WTC11 (cell line): ENCODE measurements at regions not wholly inside any gene's neighbourhood (a gene's known extent, or its start where the extent isn't known, plus 50 kb on each side); places are given as distances from the start of the nearest gene placed in this dataset.

Experiments
- ATAC-seq: fragments of 200-7000 bp; cut with Tn5 transposase; 2 replicates; pipeline ENCODE4 v1.10.0; 2021; ENCODE audit warnings: mild to moderate bottlenecking, moderate library complexity
- CTCF ChIA-PET: fragments of 300-600 bp; sonication (Branson Sonifier 250); formaldehyde crosslinking; loops from one replicate; lab custom pipeline; 2021; ENCODE audit warnings: antibody characterized with exemption; lab: Charles Lee
- POLR2A ChIA-PET: fragments of 350-600 bp; sonication (Branson Sonifier 250); formaldehyde crosslinking; loops from one replicate; lab custom pipeline; 2021; ENCODE audit warnings: antibody characterized with exemption; lab: Charles Lee
- DNase-seq: peaks from one replicate; pipeline ENCODE4 v3.0.0; 2021; ENCODE audit warnings: low spot score
- H3K27ac Mint-ChIP-seq: 2 replicates; pipeline ENCODE4 v1.8.0; 2021; ENCODE audit warnings: mixed read lengths
- H3K27me3 Mint-ChIP-seq: 2 replicates; pipeline ENCODE4 v1.8.0; 2021; ENCODE audit warnings: low read depth, mild to moderate bottlenecking, moderate library complexity, mixed read lengths
- H3K36me3 Mint-ChIP-seq: 2 replicates; pipeline ENCODE4 v1.8.0; 2021; ENCODE audit warnings: mixed read lengths
- H3K4me1 Mint-ChIP-seq: 2 replicates; pipeline ENCODE4 v1.8.0; 2022; ENCODE audit warnings: mixed read lengths
- H3K4me3 Mint-ChIP-seq: 2 replicates; pipeline ENCODE4 v1.8.0; 2021; ENCODE audit warnings: mild to moderate bottlenecking, moderate library complexity, mixed read lengths
- H3K9me3 Mint-ChIP-seq: 2 replicates; pipeline ENCODE4 v1.8.0; 2021; ENCODE audit warnings: mixed read lengths
- ATF1 ChIP-seq: sonication (generic); formaldehyde crosslinking; IDR thresholded peaks from 2 replicates; pipeline ENCODE4 v1.8.1; 2023; ENCODE audit warnings: mild to moderate bottlenecking, moderate library complexity, missing genetic modification reagents
- ERG ChIP-seq: fragments of 250-450 bp; sonication (Bioruptor Pico); IDR thresholded peaks from 2 replicates; pipeline ENCODE4 v1.8.0; 2021; ENCODE audit warnings: mild to moderate bottlenecking
- FOXJ3 ChIP-seq: sonication (generic); formaldehyde crosslinking; IDR thresholded peaks from 2 replicates; pipeline ENCODE4 v1.9.0; 2021; ENCODE audit warnings: missing genetic modification reagents, mild to moderate bottlenecking, borderline replicate concordance
- FOXP1 ChIP-seq: sonication (generic); formaldehyde crosslinking; IDR thresholded peaks from 2 replicates; pipeline ENCODE4 v1.8.0; 2022; ENCODE audit warnings: missing genetic modification reagents, mild to moderate bottlenecking, moderate library complexity, borderline replicate concordance
- GABPB1 ChIP-seq: sonication (generic); formaldehyde crosslinking; IDR thresholded peaks from 2 replicates; pipeline ENCODE4 v1.8.1; 2023; ENCODE audit warnings: mild to moderate bottlenecking, missing genetic modification reagents
- GRHL2 ChIP-seq: fragments of 250-450 bp; sonication (Bioruptor Pico); IDR thresholded peaks from 2 replicates; pipeline ENCODE4 v1.8.0; 2022; ENCODE audit warnings: mild to moderate bottlenecking, moderate library complexity; ENCODE audit not compliant: insufficient replicate concordance, severe bottlenecking
- HMGXB4 ChIP-seq: sonication (generic); formaldehyde crosslinking; IDR thresholded peaks from 2 replicates; pipeline ENCODE4 v1.8.1; 2023; ENCODE audit warnings: mild to moderate bottlenecking, moderate library complexity, missing genetic modification reagents
- IRF2 ChIP-seq: sonication (generic); formaldehyde crosslinking; IDR thresholded peaks from 2 replicates; pipeline ENCODE4 v1.8.0; 2022; ENCODE audit warnings: low read depth, missing genetic modification reagents, borderline replicate concordance
- JUN ChIP-seq: sonication (generic); formaldehyde crosslinking; IDR thresholded peaks from 2 replicates; pipeline ENCODE4 v1.8.0; 2023; ENCODE audit warnings: mild to moderate bottlenecking, missing genetic modification reagents
- KAT7 ChIP-seq: sonication (generic); formaldehyde crosslinking; IDR thresholded peaks from 2 replicates; pipeline ENCODE4 v1.8.1; 2023; ENCODE audit warnings: missing genetic modification reagents, mild to moderate bottlenecking, borderline replicate concordance
- NR1H2 ChIP-seq: sonication (generic); formaldehyde crosslinking; IDR thresholded peaks from 2 replicates; pipeline ENCODE4 v1.9.0; 2021; ENCODE audit warnings: mild to moderate bottlenecking, moderate library complexity, missing genetic modification reagents
- RELA ChIP-seq: sonication (generic); formaldehyde crosslinking; IDR thresholded peaks from 2 replicates; pipeline ENCODE4 v1.8.1; 2022; ENCODE audit warnings: missing genetic modification reagents, mild to moderate bottlenecking, borderline replicate concordance
- ZBTB21 ChIP-seq: sonication (generic); formaldehyde crosslinking; IDR thresholded peaks from 2 replicates; pipeline ENCODE4 v1.8.1; 2023; ENCODE audit warnings: mild to moderate bottlenecking, missing genetic modification reagents, borderline replicate concordance
- ZNF219 ChIP-seq: sonication (generic); formaldehyde crosslinking; IDR thresholded peaks from 2 replicates; pipeline ENCODE4 v1.8.0; 2023; ENCODE audit warnings: missing genetic modification reagents, mild to moderate bottlenecking, borderline replicate concordance
- ZNF232 ChIP-seq: sonication (generic); formaldehyde crosslinking; IDR thresholded peaks from 2 replicates; pipeline ENCODE4 v1.8.0; 2022; ENCODE audit warnings: mild to moderate bottlenecking, missing genetic modification reagents
- ZNF317 ChIP-seq: sonication (generic); formaldehyde crosslinking; IDR thresholded peaks from 2 replicates; pipeline ENCODE4 v1.8.1; 2023; ENCODE audit warnings: low read depth, mild to moderate bottlenecking, moderate library complexity, missing genetic modification reagents, borderline replicate concordance
- ZNF396 ChIP-seq: fragments of 250-450 bp; sonication (Bioruptor Pico); IDR thresholded peaks from 2 replicates; pipeline ENCODE4 v1.8.0; 2021; ENCODE audit warnings: mild to moderate bottlenecking, moderate library complexity, borderline replicate concordance
- TF ChIP-seq, protein P1 (sequence below): sonication (generic); formaldehyde crosslinking; IDR thresholded peaks from 2 replicates; pipeline ENCODE4 v1.8.0; 2022; ENCODE audit warnings: mild to moderate bottlenecking, missing genetic modification reagents
- TF ChIP-seq, protein P2 (sequence below): sonication (generic); formaldehyde crosslinking; IDR thresholded peaks from 2 replicates; pipeline ENCODE4 v1.8.1; 2023; ENCODE audit warnings: mild to moderate bottlenecking, missing genetic modification reagents
- TF ChIP-seq, protein P3 (sequence below): fragments of 250-450 bp; sonication (Bioruptor Pico); conservative IDR thresholded peaks from 2 replicates; pipeline ENCODE4 v1.9.0; 2021; ENCODE audit warnings: mild to moderate bottlenecking
- TF ChIP-seq, protein P4 (sequence below): sonication (generic); formaldehyde crosslinking; IDR thresholded peaks from 2 replicates; pipeline ENCODE4 v1.8.1; 2022; ENCODE audit warnings: low read depth, mild to moderate bottlenecking, moderate library complexity, missing genetic modification reagents, borderline replicate concordance
- TF ChIP-seq, protein P5 (sequence below): sonication (generic); formaldehyde crosslinking; IDR thresholded peaks from 2 replicates; pipeline ENCODE4 v1.8.1; 2023; ENCODE audit warnings: mild to moderate bottlenecking, missing genetic modification reagents, moderate library complexity
- TF ChIP-seq, protein P6 (sequence below): sonication (generic); formaldehyde crosslinking; IDR thresholded peaks from 2 replicates; pipeline ENCODE4 v1.8.1; 2022; ENCODE audit warnings: mild to moderate bottlenecking, moderate library complexity, missing genetic modification reagents

DNA sequence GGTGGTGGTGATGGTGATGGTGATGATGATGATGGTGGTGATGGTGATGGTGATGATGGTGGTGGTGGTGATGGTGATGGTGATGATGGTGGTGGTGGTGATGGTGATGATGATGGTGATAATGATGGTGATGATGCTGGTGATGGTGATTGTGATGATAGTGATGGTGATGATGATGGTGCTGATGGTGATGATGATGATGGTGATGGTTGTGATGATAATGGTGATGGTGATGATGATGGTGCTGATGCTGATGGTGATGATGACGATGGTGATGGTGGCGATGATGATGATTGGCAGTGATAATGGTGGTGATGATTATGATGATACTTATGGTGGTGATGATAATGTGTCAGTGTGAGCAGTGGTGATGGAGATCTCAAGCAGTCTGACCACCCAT is 90.8 kb upstream of the FOXF1 start:
- Mint-ChIP-seq H3K36me3 (no peaks in the 10 kb centered on the region), H3K9me3 (no peaks in the 10 kb centered on the region), H3K4me1 (peaks cover 14% of the 10 kb centered on the region), H3K27me3 (no peaks in the 10 kb centered on the region; the same call in 1 of the 2 replicates), H3K27ac (no peak overlapping the region), H3K4me3 (no peak overlapping the region)
- DNase-seq (no peak), ATAC-seq (no peak)
- CTCF ChIA-PET: no interaction called here
- POLR2A ChIA-PET: no interaction called here
- TF ChIP-seq ZNF219 (CRISPR knock-in tag): no peak
- no peak for TF ChIP-seq ZNF396 (CRISPR knock-in tag)
- no peak for TF ChIP-seq ERG (CRISPR knock-in tag)
- TF ChIP-seq ATF1 (CRISPR knock-in tag): no peak
- no peak for TF ChIP-seq FOXJ3
- TF ChIP-seq, protein P1, sequence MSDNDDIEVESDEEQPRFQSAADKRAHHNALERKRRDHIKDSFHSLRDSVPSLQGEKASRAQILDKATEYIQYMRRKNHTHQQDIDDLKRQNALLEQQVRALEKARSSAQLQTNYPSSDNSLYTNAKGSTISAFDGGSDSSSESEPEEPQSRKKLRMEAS: no peak
- TF ChIP-seq RELA (CRISPR knock-in tag): no peak
- no peak for TF ChIP-seq ZNF317 (CRISPR knock-in tag)
- no peak for TF ChIP-seq KAT7
- no peak for TF ChIP-seq FOXP1 (CRISPR knock-in tag)
- TF ChIP-seq, protein P2, sequence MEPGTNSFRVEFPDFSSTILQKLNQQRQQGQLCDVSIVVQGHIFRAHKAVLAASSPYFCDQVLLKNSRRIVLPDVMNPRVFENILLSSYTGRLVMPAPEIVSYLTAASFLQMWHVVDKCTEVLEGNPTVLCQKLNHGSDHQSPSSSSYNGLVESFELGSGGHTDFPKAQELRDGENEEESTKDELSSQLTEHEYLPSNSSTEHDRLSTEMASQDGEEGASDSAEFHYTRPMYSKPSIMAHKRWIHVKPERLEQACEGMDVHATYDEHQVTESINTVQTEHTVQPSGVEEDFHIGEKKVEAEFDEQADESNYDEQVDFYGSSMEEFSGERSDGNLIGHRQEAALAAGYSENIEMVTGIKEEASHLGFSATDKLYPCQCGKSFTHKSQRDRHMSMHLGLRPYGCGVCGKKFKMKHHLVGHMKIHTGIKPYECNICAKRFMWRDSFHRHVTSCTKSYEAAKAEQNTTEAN (CRISPR knock-in tag): no peak

- POLR2A ChIA-PET: no interaction called here
- ATAC-seq (no peak), DNase-seq (no peak)
- H3K4me3 Mint-ChIP-seq: no peak overlapping the region
- no peaks in the 10 kb centered on the region; the same call in 1 of the 2 replicates for H3K27me3 Mint-ChIP-seq
- peaks cover 28% of the 10 kb centered on the region for H3K4me1 Mint-ChIP-seq
- no peaks in the 10 kb centered on the region for H3K36me3 Mint-ChIP-seq
- H3K9me3 Mint-ChIP-seq: no peaks in the 10 kb centered on the region
- CTCF ChIA-PET: interaction anchor here (0.6 to 0.7 kb wide), 2 partner anchors 62 to 261 kb away, joined by 3 read pairs; no protein-coding TSS in a partner anchor
- H3K27ac Mint-ChIP-seq: no peak overlapping the region
- TF ChIP-seq HMGXB4 (CRISPR knock-in tag) (no peak), IRF2 (CRISPR knock-in tag) (no peak), ZBTB21 (CRISPR knock-in tag) (no peak), FOXP1 (CRISPR knock-in tag) (no peak), FOXJ3 (no peak), GRHL2 (no peak), KAT7 (no peak), JUN (CRISPR knock-in tag) (no peak), ZNF317 (CRISPR knock-in tag) (no peak), GABPB1 (CRISPR knock-in tag) (no peak), ZNF219 (CRISPR knock-in tag) (no peak), ZNF232 (CRISPR knock-in tag) (no peak), NR1H2 (CRISPR knock-in tag) (no peak)
- TF ChIP-seq, protein P3, sequence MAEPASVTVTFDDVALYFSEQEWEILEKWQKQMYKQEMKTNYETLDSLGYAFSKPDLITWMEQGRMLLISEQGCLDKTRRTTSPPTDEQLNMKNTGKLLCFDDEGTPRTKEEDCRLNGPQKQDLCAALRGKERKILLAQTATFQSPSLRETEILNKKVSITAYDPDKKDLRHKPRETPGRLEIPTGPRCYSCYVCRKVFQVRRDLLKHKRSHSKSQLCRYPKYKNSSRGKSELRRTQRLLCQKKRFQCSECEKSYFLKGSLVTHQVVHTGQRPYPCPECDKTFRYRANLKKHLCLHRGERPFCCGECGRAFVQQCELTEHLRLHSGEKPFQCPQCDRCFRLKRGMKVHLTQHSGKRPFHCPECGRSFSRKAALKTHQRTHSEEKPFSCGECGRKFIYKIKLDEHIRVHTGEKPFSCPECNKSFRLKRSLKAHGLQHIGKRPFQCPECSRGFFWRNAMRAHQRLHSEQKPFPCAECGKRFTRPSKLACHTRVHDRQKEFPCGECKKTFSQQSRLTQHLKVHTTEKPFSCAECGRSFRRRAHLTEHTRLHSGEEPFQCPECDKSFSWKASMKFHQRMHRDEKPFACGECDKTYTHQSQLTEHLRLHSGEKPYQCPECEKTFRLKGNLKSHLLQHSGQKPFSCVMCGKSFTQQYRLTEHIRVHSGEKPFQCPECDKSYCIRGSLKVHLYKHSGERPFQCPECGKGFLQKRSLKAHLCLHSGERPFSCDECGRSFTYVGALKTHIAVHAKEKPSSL: no peak
- TF ChIP-seq, protein P4, sequence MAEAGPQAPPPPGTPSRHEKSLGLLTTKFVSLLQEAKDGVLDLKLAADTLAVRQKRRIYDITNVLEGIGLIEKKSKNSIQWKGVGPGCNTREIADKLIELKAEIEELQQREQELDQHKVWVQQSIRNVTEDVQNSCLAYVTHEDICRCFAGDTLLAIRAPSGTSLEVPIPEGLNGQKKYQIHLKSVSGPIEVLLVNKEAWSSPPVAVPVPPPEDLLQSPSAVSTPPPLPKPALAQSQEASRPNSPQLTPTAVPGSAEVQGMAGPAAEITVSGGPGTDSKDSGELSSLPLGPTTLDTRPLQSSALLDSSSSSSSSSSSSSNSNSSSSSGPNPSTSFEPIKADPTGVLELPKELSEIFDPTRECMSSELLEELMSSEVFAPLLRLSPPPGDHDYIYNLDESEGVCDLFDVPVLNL (CRISPR knock-in tag): no peak
- TF ChIP-seq, protein P2 (CRISPR knock-in tag): no peak
- TF ChIP-seq, protein P5, sequence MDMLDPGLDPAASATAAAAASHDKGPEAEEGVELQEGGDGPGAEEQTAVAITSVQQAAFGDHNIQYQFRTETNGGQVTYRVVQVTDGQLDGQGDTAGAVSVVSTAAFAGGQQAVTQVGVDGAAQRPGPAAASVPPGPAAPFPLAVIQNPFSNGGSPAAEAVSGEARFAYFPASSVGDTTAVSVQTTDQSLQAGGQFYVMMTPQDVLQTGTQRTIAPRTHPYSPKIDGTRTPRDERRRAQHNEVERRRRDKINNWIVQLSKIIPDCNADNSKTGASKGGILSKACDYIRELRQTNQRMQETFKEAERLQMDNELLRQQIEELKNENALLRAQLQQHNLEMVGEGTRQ (CRISPR knock-in tag): no peak
- TF ChIP-seq, protein P6, sequence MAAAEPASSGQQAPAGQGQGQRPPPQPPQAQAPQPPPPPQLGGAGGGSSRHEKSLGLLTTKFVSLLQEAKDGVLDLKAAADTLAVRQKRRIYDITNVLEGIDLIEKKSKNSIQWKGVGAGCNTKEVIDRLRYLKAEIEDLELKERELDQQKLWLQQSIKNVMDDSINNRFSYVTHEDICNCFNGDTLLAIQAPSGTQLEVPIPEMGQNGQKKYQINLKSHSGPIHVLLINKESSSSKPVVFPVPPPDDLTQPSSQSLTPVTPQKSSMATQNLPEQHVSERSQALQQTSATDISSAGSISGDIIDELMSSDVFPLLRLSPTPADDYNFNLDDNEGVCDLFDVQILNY (CRISPR knock-in tag): no peak
Observed at GRCh38 chr16:86421995-86422394, 88.3 kb upstream of the FOXF1 start.
